ENCODE measurements at regions not wholly inside any gene's neighbourhood (a gene's known extent, or its start where the extent isn't known, plus 50 kb on each side); places are given as distances from the start of the nearest gene placed in this dataset.

DNA sequence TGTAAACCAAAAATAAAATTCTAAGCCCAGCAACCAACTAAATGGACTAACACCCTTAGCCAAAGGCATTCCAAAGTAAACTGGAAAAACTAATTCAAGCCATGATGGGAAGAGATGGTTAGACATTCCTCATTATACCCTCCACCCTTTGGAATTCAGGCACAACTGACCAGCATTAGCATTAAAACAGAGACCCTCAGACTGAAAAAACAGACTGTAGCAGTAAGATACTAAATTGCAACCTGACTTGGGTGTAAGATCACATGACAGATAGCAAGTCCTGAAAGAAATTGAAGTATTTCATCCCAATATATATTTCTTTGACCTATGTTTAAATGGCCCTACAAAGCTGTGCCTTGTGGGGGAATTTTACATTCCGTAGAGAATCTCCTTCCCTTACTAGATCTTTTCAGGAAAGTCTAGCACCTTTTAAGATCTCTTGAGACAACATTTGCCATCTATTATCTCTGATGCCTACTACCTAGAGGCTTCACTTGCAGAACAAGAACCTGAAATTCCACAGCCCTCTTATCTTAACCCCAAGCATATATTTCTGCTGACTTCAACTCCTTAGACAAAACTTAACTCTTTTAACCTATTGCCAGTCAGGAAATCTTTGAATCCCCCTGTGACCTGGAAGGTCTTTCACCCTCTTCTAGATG is 750.2 kb upstream of the IGFBP3 start:
- Histone ChIP-seq H4K91ac (ENCODE audit: low read length) (no peak overlapping the region), H3K4me1 (ENCODE audit: control insufficient read depth, insufficient read depth, low read depth, low read length) (peaks cover 1% of the 10 kb centered on the region), H3K9ac (ENCODE audit: low read length) (no peak overlapping the region), H3K27me3 (ENCODE audit: control insufficient read depth in 1 of 2, insufficient read depth in 1 of 2, low read length in 2 of 2) (no peaks in the 10 kb centered on the region), H2AFZ (ENCODE audit: low read depth, low read length) (no peak overlapping the region), H3K27ac (ENCODE audit: low read length, poor library complexity, severe bottlenecking) (no peak overlapping the region), H3K18ac (ENCODE audit: low read depth in 1 of 2, low read length in 2 of 2) (no peak overlapping the region), H3K4ac (ENCODE audit: low read depth in 1 of 2, low read length in 2 of 2) (no peak overlapping the region), H3K4me2 (ENCODE audit: low read length, poor library complexity, severe bottlenecking) (no peak overlapping the region), H3K36me3 (ENCODE audit: control insufficient read depth in 1 of 2, insufficient read depth in 2 of 2, low read depth in 1 of 2, low read length in 2 of 2) (no peaks in the 10 kb centered on the region), H3K14ac (ENCODE audit: low read length in 2 of 2) (no peak overlapping the region), H3K4me3 (ENCODE audit: insufficient read depth in 1 of 2, low read depth in 1 of 2, low read length in 2 of 2) (no peak overlapping the region), H3K23ac (ENCODE audit: low read length in 2 of 2) (no peak overlapping the region), H2BK120ac (ENCODE audit: low read depth, low read length) (no peak overlapping the region), H2AK5ac (ENCODE audit: low read length, severe bottlenecking) (no peak overlapping the region), H4K8ac (ENCODE audit: low read length) (no peak overlapping the region), H3K9me3 (ENCODE audit: control insufficient read depth, low read length) (no peaks in the 10 kb centered on the region), H2BK5ac (ENCODE audit: low read depth, low read length, poor library complexity, severe bottlenecking) (no peak overlapping the region), H2BK12ac (ENCODE audit: low read length in 2 of 2) (no peak overlapping the region), H3K79me1 (replicated peaks; ENCODE audit: low read length, poor library complexity, severe bottlenecking) (no peaks in the 10 kb centered on the region), H2BK15ac (ENCODE audit: low read depth, poor library complexity, severe bottlenecking) (no peak overlapping the region)
- 63% methylated on average over 1 of the region's 1 CpG for WGBS
- no peak for DNase-seq

DNA sequence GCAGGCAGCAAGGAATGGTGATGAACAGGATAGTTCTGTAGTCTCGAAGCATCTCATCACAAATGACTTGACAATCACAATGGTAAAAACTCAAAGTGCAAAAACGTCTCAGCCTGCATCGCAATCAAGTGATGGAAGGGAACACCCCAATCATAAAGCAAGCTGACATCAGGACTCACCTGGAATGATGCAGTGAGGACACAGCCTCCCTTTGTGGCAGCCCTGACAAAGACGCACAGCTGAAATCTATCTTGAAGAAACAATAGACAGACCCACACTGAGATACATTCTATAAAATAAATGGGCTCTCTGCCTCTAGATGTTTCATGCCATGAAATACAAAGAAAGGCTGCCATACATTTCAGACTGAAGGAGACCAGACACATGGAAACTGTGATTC is 748.0 kb upstream of the IGFBP3 start:
- H3K9ac ChIP-seq (ENCODE audit: low read length): no peak overlapping the region
- 98% methylated on average over 4 of the region's 4 CpGs for WGBS
- no peak overlapping the region for H2AFZ ChIP-seq (ENCODE audit: low read depth, low read length)
- H3K27me3 ChIP-seq (ENCODE audit: control insufficient read depth in 1 of 2, insufficient read depth in 1 of 2, low read length in 2 of 2): no peaks in the 10 kb centered on the region
- H3K4ac ChIP-seq (ENCODE audit: low read depth in 1 of 2, low read length in 2 of 2): no peak overlapping the region
- no peak overlapping the region for H2AK5ac ChIP-seq (ENCODE audit: low read length, severe bottlenecking)
- H3K14ac ChIP-seq (ENCODE audit: low read length in 2 of 2): no peak overlapping the region
- no peak overlapping the region for H3K23ac ChIP-seq (ENCODE audit: low read length in 2 of 2)
- H3K4me1 ChIP-seq (ENCODE audit: control insufficient read depth, insufficient read depth, low read depth, low read length): peaks cover 1% of the 10 kb centered on the region
- no peak for DNase-seq
- no peaks in the 10 kb centered on the region for H3K36me3 ChIP-seq (ENCODE audit: control insufficient read depth in 1 of 2, insufficient read depth in 2 of 2, low read depth in 1 of 2, low read length in 2 of 2)
- H3K79me1 ChIP-seq (replicated peaks; ENCODE audit: low read length, poor library complexity, severe bottlenecking): no peaks in the 10 kb centered on the region
- no peak overlapping the region for H2BK15ac ChIP-seq (ENCODE audit: low read depth, poor library complexity, severe bottlenecking)
- H4K8ac ChIP-seq (ENCODE audit: low read length): no peak overlapping the region
- H2BK120ac ChIP-seq (ENCODE audit: low read depth, low read length): no peak overlapping the region
- no peak overlapping the region for H3K4me3 ChIP-seq (ENCODE audit: insufficient read depth in 1 of 2, low read depth in 1 of 2, low read length in 2 of 2)
- H2BK5ac ChIP-seq (ENCODE audit: low read depth, low read length, poor library complexity, severe bottlenecking): no peak overlapping the region
- H2BK12ac ChIP-seq (ENCODE audit: low read length in 2 of 2): no peak overlapping the region
- no peak overlapping the region for H3K27ac ChIP-seq (ENCODE audit: low read length, poor library complexity, severe bottlenecking)
- no peak overlapping the region for H3K18ac ChIP-seq (ENCODE audit: low read depth in 1 of 2, low read length in 2 of 2)
- no peak overlapping the region for H3K4me2 ChIP-seq (ENCODE audit: low read length, poor library complexity, severe bottlenecking)
- H3K9me3 ChIP-seq (ENCODE audit: control insufficient read depth, low read length): no peaks in the 10 kb centered on the region
- H4K91ac ChIP-seq (ENCODE audit: low read length): peak overlapping the region; percentile 15

DNA sequence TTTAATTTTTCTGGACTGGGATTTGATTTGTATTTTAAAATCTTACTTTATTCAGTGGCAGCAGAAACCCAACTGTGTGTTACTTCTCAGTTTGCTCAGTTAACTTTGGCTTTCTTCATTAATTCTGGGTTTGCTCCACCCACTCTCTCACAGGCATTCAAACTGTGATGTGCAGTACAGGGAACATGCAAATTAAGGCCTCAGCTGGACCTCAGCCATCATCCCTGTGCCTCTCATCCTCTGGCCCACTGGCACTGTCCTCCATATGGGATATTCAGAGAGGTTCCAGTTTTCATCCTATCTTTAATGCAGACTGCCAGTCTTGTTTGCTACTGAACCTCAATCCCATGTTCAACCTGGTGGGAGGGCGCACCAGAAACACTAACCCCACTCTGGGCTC is 743.4 kb upstream of the IGFBP3 start:
- H3K79me1 ChIP-seq (replicated peaks; ENCODE audit: low read length, poor library complexity, severe bottlenecking): no peaks in the 10 kb centered on the region
- no peak overlapping the region for H2AK5ac ChIP-seq (ENCODE audit: low read length, severe bottlenecking)
- H3K9ac ChIP-seq (ENCODE audit: low read length): no peak overlapping the region
- H2AFZ ChIP-seq (ENCODE audit: low read depth, low read length): no peak overlapping the region
- H3K23ac ChIP-seq (ENCODE audit: low read length in 2 of 2): no peak overlapping the region
- H3K4me3 ChIP-seq (ENCODE audit: insufficient read depth in 1 of 2, low read depth in 1 of 2, low read length in 2 of 2): no peak overlapping the region
- no peak overlapping the region for H3K27ac ChIP-seq (ENCODE audit: low read length, poor library complexity, severe bottlenecking)
- H2BK120ac ChIP-seq (ENCODE audit: low read depth, low read length): no peak overlapping the region
- H3K14ac ChIP-seq (ENCODE audit: low read length in 2 of 2): no peak overlapping the region
- no peaks in the 10 kb centered on the region for H3K9me3 ChIP-seq (ENCODE audit: control insufficient read depth, low read length)
- H3K18ac ChIP-seq (ENCODE audit: low read depth in 1 of 2, low read length in 2 of 2): no peak overlapping the region
- H2BK15ac ChIP-seq (ENCODE audit: low read depth, poor library complexity, severe bottlenecking): no peak overlapping the region
- WGBS: 97% methylated on average over 1 of the region's 1 CpG
- H2BK12ac ChIP-seq (ENCODE audit: low read length in 2 of 2): no peak overlapping the region
- H3K4me1 ChIP-seq (ENCODE audit: control insufficient read depth, insufficient read depth, low read depth, low read length): peaks cover 2% of the 10 kb centered on the region
- no peak overlapping the region for H4K91ac ChIP-seq (ENCODE audit: low read length)
- no peak overlapping the region for H2BK5ac ChIP-seq (ENCODE audit: low read depth, low read length, poor library complexity, severe bottlenecking)
- no peak overlapping the region for H4K8ac ChIP-seq (ENCODE audit: low read length)
- no peak for DNase-seq
- H3K36me3 ChIP-seq (ENCODE audit: control insufficient read depth in 1 of 2, insufficient read depth in 2 of 2, low read depth in 1 of 2, low read length in 2 of 2): no peaks in the 10 kb centered on the region
- H3K4ac ChIP-seq (ENCODE audit: low read depth in 1 of 2, low read length in 2 of 2): no peak overlapping the region
- H3K27me3 ChIP-seq (ENCODE audit: control insufficient read depth in 1 of 2, insufficient read depth in 1 of 2, low read length in 2 of 2): no peaks in the 10 kb centered on the region
- H3K4me2 ChIP-seq (ENCODE audit: low read length, poor library complexity, severe bottlenecking): no peak overlapping the region

DNA sequence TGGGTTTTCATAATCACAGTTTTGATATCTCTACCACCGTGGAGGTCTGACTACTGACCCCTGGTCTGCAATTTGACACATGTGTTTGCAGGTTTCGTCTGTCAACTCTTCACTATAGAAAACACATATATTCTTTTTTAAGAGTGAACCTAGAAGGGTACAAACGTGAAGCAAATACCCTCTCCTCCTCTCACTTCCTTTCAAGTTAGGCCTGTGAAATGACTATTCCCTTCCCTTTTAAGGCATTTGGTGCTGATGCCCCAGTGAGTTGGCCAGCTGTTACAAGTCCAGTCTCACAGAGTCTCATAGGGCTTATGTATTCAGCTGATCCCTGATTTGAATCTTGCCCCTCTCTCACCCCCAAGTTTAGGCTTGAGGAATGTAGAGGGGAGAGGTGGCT is 742.0 kb upstream of the IGFBP3 start:
- no peak for DNase-seq
- Histone ChIP-seq H3K79me1 (replicated peaks; ENCODE audit: low read length, poor library complexity, severe bottlenecking) (no peaks in the 10 kb centered on the region), H4K91ac (ENCODE audit: low read length) (no peak overlapping the region), H3K9me3 (ENCODE audit: control insufficient read depth, low read length) (no peaks in the 10 kb centered on the region), H3K27me3 (ENCODE audit: control insufficient read depth in 1 of 2, insufficient read depth in 1 of 2, low read length in 2 of 2) (no peaks in the 10 kb centered on the region), H3K4me2 (ENCODE audit: low read length, poor library complexity, severe bottlenecking) (no peak overlapping the region), H2BK15ac (ENCODE audit: low read depth, poor library complexity, severe bottlenecking) (no peak overlapping the region), H4K8ac (ENCODE audit: low read length) (no peak overlapping the region), H2BK120ac (ENCODE audit: low read depth, low read length) (no peak overlapping the region), H2BK12ac (ENCODE audit: low read length in 2 of 2) (no peak overlapping the region), H3K4me3 (ENCODE audit: insufficient read depth in 1 of 2, low read depth in 1 of 2, low read length in 2 of 2) (no peak overlapping the region), H2AFZ (ENCODE audit: low read depth, low read length) (no peak overlapping the region), H3K9ac (ENCODE audit: low read length) (no peak overlapping the region), H3K27ac (ENCODE audit: low read length, poor library complexity, severe bottlenecking) (no peak overlapping the region), H3K4me1 (ENCODE audit: control insufficient read depth, insufficient read depth, low read depth, low read length) (peaks cover 4% of the 10 kb centered on the region), H3K4ac (ENCODE audit: low read depth in 1 of 2, low read length in 2 of 2) (no peak overlapping the region), H3K14ac (ENCODE audit: low read length in 2 of 2) (no peak overlapping the region), H2AK5ac (ENCODE audit: low read length, severe bottlenecking) (peak overlapping the region; percentile 51), H2BK5ac (ENCODE audit: low read depth, low read length, poor library complexity, severe bottlenecking) (no peak overlapping the region), H3K23ac (ENCODE audit: low read length in 2 of 2) (no peak overlapping the region), H3K18ac (ENCODE audit: low read depth in 1 of 2, low read length in 2 of 2) (no peak overlapping the region), H3K36me3 (ENCODE audit: control insufficient read depth in 1 of 2, insufficient read depth in 2 of 2, low read depth in 1 of 2, low read length in 2 of 2) (no peaks in the 10 kb centered on the region)
- WGBS: 79% methylated on average over 3 of the region's 3 CpGs

Measured in mesenchymal stem cell (in vitro differentiated cells and primary cell).